ENCODE measurements at regions not wholly inside any gene's neighbourhood (a gene's known extent, or its start where the extent isn't known, plus 50 kb on each side); places are given as distances from the start of the nearest gene placed in this dataset.

DNA sequence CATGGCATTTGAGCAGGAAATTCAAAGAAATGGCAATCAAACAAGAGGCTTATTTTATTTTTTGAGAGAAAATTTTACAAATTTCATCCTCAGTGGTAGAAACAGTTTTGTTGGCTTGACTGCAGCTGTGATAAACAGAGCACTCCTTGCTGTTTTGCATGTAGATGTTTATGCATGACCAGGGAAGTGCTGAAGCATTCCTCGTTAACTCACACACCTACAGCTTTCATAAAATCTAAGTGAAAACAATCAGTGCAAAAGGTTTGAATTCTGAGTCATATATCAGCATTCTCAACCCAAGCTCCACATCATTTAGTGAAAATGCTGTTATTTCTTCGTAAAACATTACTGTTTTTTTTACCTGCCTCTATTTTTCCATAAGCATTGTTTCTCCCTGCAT is 146.6 kb upstream of the CCDC68 start:
- Histone ChIP-seq H2AFZ (ENCODE audit: low read depth) (no peak overlapping the region), H3K4me3 (IDR thresholded peaks at IDR 0.05; ENCODE audit: insufficient read depth, low read depth, low read length) (no peak overlapping the region), H3K27ac (no peak overlapping the region), H3K4me2 (no peak overlapping the region), H3K27me3 (ENCODE audit: insufficient read depth, low read depth) (no peaks in the 10 kb centered on the region), H3K4me1 (ENCODE audit: low read depth, poor library complexity, severe bottlenecking) (no peaks in the 10 kb centered on the region), H4K20me1 (ENCODE audit: insufficient read depth) (no peaks in the 10 kb centered on the region), H3K9ac (no peak overlapping the region), H3K79me2 (ENCODE audit: insufficient read depth, low read depth) (no peaks in the 10 kb centered on the region), H3K36me3 (ENCODE audit: insufficient read depth) (no peaks in the 10 kb centered on the region)
- TF ChIP-seq, protein P1, sequence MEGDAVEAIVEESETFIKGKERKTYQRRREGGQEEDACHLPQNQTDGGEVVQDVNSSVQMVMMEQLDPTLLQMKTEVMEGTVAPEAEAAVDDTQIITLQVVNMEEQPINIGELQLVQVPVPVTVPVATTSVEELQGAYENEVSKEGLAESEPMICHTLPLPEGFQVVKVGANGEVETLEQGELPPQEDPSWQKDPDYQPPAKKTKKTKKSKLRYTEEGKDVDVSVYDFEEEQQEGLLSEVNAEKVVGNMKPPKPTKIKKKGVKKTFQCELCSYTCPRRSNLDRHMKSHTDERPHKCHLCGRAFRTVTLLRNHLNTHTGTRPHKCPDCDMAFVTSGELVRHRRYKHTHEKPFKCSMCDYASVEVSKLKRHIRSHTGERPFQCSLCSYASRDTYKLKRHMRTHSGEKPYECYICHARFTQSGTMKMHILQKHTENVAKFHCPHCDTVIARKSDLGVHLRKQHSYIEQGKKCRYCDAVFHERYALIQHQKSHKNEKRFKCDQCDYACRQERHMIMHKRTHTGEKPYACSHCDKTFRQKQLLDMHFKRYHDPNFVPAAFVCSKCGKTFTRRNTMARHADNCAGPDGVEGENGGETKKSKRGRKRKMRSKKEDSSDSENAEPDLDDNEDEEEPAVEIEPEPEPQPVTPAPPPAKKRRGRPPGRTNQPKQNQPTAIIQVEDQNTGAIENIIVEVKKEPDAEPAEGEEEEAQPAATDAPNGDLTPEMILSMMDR (conservative IDR thresholded peaks at IDR 0.05; ENCODE audit: low read depth, low read length) = no peak

DNA sequence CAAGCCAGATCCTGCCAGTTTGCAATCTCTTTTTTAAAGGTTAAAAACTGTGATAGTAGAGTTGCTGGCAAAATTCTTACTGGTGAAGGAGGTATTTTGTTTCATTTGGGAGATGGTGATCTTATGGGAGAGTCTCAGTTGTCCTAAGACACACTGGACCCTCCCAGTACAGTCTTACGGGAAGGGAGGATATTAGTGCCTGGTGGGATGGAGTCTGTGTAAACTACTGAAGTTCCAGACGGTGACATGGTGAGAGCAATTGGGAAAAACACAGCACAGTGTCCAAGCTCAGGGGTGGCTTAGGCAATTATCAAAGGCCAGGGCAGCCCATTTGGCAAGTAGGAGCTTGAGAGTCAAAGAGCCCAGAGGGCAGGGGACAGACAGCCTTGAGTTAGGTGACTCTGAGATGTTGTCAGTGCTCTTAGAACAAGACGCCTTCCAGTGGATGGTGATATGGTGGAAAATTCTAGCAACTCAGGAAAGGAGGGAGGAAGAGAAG is 143.7 kb upstream of the CCDC68 start:
- H3K9ac ChIP-seq = no peak overlapping the region
- H3K27me3 ChIP-seq (ENCODE audit: insufficient read depth, low read depth) = no peaks in the 10 kb centered on the region
- no peak overlapping the region for H3K4me3 ChIP-seq (IDR thresholded peaks at IDR 0.05; ENCODE audit: insufficient read depth, low read depth, low read length)
- no peaks in the 10 kb centered on the region for H3K36me3 ChIP-seq (ENCODE audit: insufficient read depth)
- no peaks in the 10 kb centered on the region for H4K20me1 ChIP-seq (ENCODE audit: insufficient read depth)
- no peak overlapping the region for H3K4me2 ChIP-seq
- no peak overlapping the region for H3K27ac ChIP-seq
- no peaks in the 10 kb centered on the region for H3K4me1 ChIP-seq (ENCODE audit: low read depth, poor library complexity, severe bottlenecking)
- no peak overlapping the region for H2AFZ ChIP-seq (ENCODE audit: low read depth)
- H3K79me2 ChIP-seq (ENCODE audit: insufficient read depth, low read depth) = no peaks in the 10 kb centered on the region
- TF ChIP-seq, protein P1 (conservative IDR thresholded peaks at IDR 0.05; ENCODE audit: low read depth, low read length) = no peak

DNA sequence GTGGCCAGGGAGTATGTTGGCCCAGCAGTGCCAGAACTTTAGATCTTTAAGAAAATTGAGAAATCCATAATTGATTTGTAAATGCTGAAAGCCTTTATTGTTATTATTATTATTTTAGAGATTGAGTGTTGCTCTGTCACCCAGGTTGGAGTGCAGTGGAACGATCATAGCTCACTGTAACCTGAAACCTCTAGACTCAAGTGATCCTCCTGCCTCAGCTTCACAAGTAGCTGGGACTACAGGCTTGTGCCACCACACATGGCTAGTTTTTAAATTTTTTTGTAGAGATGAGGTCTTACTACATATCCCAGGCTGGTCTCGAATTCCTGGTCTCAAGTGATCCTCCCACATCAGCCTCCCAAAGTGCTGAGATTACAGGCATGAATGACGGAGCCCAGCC is 143.2 kb upstream of the CCDC68 start:
- no peaks in the 10 kb centered on the region for H3K27me3 ChIP-seq (ENCODE audit: insufficient read depth, low read depth)
- no peak overlapping the region for H3K9ac ChIP-seq
- H3K4me2 ChIP-seq = no peak overlapping the region
- no peak overlapping the region for H2AFZ ChIP-seq (ENCODE audit: low read depth)
- no peaks in the 10 kb centered on the region for H3K36me3 ChIP-seq (ENCODE audit: insufficient read depth)
- H3K4me1 ChIP-seq (ENCODE audit: low read depth, poor library complexity, severe bottlenecking) = no peaks in the 10 kb centered on the region
- no peaks in the 10 kb centered on the region for H3K79me2 ChIP-seq (ENCODE audit: insufficient read depth, low read depth)
- H3K27ac ChIP-seq = no peak overlapping the region
- H3K4me3 ChIP-seq (IDR thresholded peaks at IDR 0.05; ENCODE audit: insufficient read depth, low read depth, low read length) = no peak overlapping the region
- no peaks in the 10 kb centered on the region for H4K20me1 ChIP-seq (ENCODE audit: insufficient read depth)
- TF ChIP-seq, protein P1 (conservative IDR thresholded peaks at IDR 0.05; ENCODE audit: low read depth, low read length) = no peak

DNA sequence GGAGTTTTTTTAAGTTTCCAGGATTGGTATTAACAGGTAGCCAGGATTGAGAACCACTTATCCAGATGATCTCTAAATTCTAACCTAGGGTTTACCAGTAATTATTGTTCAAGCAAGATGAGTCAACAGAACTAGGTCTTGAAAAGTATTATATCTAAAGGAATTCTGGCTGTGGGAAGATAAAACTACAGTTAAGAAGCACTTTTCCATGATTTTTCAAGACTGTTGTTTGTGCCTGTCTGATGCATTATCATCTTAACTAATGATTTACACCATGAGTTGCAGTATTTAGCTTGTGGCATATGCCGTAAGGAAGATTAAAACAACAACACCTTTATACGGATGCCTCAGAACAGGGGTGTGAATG is 142.2 kb upstream of the CCDC68 start:
- TF ChIP-seq, protein P1 (conservative IDR thresholded peaks at IDR 0.05; ENCODE audit: low read depth, low read length) = no peak
- H3K27me3 ChIP-seq (ENCODE audit: insufficient read depth, low read depth) = no peaks in the 10 kb centered on the region
- no peak overlapping the region for H3K27ac ChIP-seq
- no peak overlapping the region for H3K9ac ChIP-seq
- H4K20me1 ChIP-seq (ENCODE audit: insufficient read depth) = no peaks in the 10 kb centered on the region
- no peak overlapping the region for H3K4me2 ChIP-seq
- no peak overlapping the region for H3K4me3 ChIP-seq (IDR thresholded peaks at IDR 0.05; ENCODE audit: insufficient read depth, low read depth, low read length)
- H3K36me3 ChIP-seq (ENCODE audit: insufficient read depth) = no peaks in the 10 kb centered on the region
- no peak overlapping the region for H2AFZ ChIP-seq (ENCODE audit: low read depth)
- no peaks in the 10 kb centered on the region for H3K79me2 ChIP-seq (ENCODE audit: insufficient read depth, low read depth)
- peaks cover 5% of the 10 kb centered on the region for H3K4me1 ChIP-seq (ENCODE audit: low read depth, poor library complexity, severe bottlenecking)
